ENCODE measurements at regions not wholly inside any gene's neighbourhood (a gene's known extent, or its start where the extent isn't known, plus 50 kb on each side); places are given as distances from the start of the nearest gene placed in this dataset.

DNA sequence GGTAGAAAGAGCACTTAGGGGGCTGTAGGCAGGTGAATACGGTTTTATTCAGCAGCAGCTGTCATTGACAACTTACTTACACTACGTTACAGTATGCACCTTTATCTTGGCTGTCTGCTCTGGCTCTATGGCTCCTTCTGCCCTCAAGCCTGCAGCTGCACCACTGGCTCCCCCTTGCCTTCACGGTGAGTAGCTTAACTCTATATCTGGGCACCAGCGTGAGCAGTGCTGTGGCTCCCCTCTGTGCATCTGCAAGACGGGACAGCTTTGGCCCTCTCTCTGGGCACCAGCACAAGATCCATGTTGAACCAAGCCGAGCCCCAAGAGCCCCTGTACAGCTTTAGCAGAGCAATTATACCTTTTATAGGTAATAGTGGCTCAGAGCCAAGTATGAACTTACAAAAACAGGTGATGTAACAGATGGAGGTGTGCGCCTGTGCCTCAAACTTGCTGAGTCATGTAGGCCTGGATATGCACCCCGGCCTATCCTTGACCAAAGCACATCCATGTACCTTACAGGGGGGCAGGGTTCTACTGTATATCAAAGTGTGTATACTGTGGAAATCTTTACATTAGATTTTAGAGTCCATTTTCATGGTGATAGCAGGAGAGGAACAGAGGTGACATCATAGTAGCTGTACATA, 96.9 kb upstream of the CTSC start (continued):
- no peak for TF ChIP-seq CTCF (IDR thresholded peaks at IDR 0.05 in 2 of 3, conservative IDR thresholded peaks at IDR 0.05 in 1 of 3; ENCODE audit: borderline replicate concordance in 1 of 3, insufficient read depth in 1 of 3, low read depth in 2 of 3, low read length in 2 of 3)
- no peak for TF ChIP-seq SIN3A (IDR thresholded peaks at IDR 0.05; ENCODE audit: low read depth)
- TF ChIP-seq FOSL1 (IDR thresholded peaks at IDR 0.05; ENCODE audit: low read depth) = no peak
- no peak for TF ChIP-seq YY1 (IDR thresholded peaks at IDR 0.05; ENCODE audit: extremely low read depth, insufficient replicate concordance, low read depth, low read length)
- TF ChIP-seq TCF7L2 (IDR thresholded peaks at IDR 0.05; ENCODE audit: borderline replicate concordance, extremely low read depth, insufficient read depth, insufficient read length) = no peak
- TF ChIP-seq, protein P1, sequence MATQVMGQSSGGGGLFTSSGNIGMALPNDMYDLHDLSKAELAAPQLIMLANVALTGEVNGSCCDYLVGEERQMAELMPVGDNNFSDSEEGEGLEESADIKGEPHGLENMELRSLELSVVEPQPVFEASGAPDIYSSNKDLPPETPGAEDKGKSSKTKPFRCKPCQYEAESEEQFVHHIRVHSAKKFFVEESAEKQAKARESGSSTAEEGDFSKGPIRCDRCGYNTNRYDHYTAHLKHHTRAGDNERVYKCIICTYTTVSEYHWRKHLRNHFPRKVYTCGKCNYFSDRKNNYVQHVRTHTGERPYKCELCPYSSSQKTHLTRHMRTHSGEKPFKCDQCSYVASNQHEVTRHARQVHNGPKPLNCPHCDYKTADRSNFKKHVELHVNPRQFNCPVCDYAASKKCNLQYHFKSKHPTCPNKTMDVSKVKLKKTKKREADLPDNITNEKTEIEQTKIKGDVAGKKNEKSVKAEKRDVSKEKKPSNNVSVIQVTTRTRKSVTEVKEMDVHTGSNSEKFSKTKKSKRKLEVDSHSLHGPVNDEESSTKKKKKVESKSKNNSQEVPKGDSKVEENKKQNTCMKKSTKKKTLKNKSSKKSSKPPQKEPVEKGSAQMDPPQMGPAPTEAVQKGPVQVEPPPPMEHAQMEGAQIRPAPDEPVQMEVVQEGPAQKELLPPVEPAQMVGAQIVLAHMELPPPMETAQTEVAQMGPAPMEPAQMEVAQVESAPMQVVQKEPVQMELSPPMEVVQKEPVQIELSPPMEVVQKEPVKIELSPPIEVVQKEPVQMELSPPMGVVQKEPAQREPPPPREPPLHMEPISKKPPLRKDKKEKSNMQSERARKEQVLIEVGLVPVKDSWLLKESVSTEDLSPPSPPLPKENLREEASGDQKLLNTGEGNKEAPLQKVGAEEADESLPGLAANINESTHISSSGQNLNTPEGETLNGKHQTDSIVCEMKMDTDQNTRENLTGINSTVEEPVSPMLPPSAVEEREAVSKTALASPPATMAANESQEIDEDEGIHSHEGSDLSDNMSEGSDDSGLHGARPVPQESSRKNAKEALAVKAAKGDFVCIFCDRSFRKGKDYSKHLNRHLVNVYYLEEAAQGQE (IDR thresholded peaks at IDR 0.05; ENCODE audit: low read depth) = no peak
- TF ChIP-seq EGR1 (IDR thresholded peaks at IDR 0.05; ENCODE audit: low read depth) = no peak
- no peak for TF ChIP-seq ATF3 (IDR thresholded peaks at IDR 0.05)
- TF ChIP-seq CEBPB (IDR thresholded peaks at IDR 0.05; ENCODE audit: low read depth) = no peak

Measured in HCT116 (cell line).